ENCODE measurements at regions not wholly inside any gene's neighbourhood (a gene's known extent, or its start where the extent isn't known, plus 50 kb on each side); places are given as distances from the start of the nearest gene placed in this dataset.

- ATAC-seq (replicated peaks; ENCODE audit: extremely low read depth, poor library complexity, severe bottlenecking): no peak
- no peaks in the 10 kb centered on the region for H3K27me3 Mint-ChIP-seq
These were observed 126.8 kb upstream of the CPSF6 start for GRCh38 chr12:69112616-69113015.

GRCh38 chr12:69115099-69115498, 124.3 kb upstream of the CPSF6 start:
- no peak for DNase-seq (ENCODE audit: low spot score in 2 of 2)

More at GRCh38 chr12:69112616-69113015, 126.8 kb upstream of the CPSF6 start:
- Mint-ChIP-seq H3K4me3 (no peak overlapping the region), H3K9me3 (no peaks in the 10 kb centered on the region), H3K27ac (ENCODE audit: low read depth) (no peak overlapping the region), H3K36me3 (ENCODE audit: insufficient read depth) (no peaks in the 10 kb centered on the region), H3K4me1 (no peaks in the 10 kb centered on the region)
- DNase-seq (ENCODE audit: low spot score in 2 of 2): no peak

GRCh38 chr12:69115951-69116350, 123.4 kb upstream of the CPSF6 start:
- Mint-ChIP-seq H3K27ac (ENCODE audit: low read depth) (no peak overlapping the region), H3K4me1 (no peaks in the 10 kb centered on the region), H3K27me3 (no peaks in the 10 kb centered on the region), H3K36me3 (ENCODE audit: insufficient read depth) (no peaks in the 10 kb centered on the region), H3K9me3 (no peaks in the 10 kb centered on the region), H3K4me3 (no peak overlapping the region)
- ATAC-seq (replicated peaks; ENCODE audit: extremely low read depth, poor library complexity, severe bottlenecking) (no peak), DNase-seq (ENCODE audit: low spot score in 2 of 2) (no peak)

More at GRCh38 chr12:69115099-69115498, 124.3 kb upstream of the CPSF6 start:
- Mint-ChIP-seq H3K9me3 (no peaks in the 10 kb centered on the region), H3K36me3 (ENCODE audit: insufficient read depth) (no peaks in the 10 kb centered on the region), H3K4me3 (no peak overlapping the region), H3K4me1 (no peaks in the 10 kb centered on the region), H3K27me3 (no peaks in the 10 kb centered on the region), H3K27ac (ENCODE audit: low read depth) (no peak overlapping the region)
- ATAC-seq (replicated peaks; ENCODE audit: extremely low read depth, poor library complexity, severe bottlenecking): no peak

GRCh38 chr12:69117566-69118266, 121.7 kb upstream of the CPSF6 start:
- Mint-ChIP-seq H3K27me3 (peaks cover 5% of the 10 kb centered on the region), H3K36me3 (ENCODE audit: insufficient read depth) (no peaks in the 10 kb centered on the region), H3K27ac (ENCODE audit: low read depth) (no peak overlapping the region), H3K9me3 (no peaks in the 10 kb centered on the region), H3K4me1 (no peaks in the 10 kb centered on the region), H3K4me3 (no peak overlapping the region)
- DNase-seq (ENCODE audit: low spot score in 2 of 2) (no peak), ATAC-seq (replicated peaks; ENCODE audit: extremely low read depth, poor library complexity, severe bottlenecking) (no peak)

- peaks cover 13% of the 10 kb centered on the region for H3K27me3 Mint-ChIP-seq
These were observed 120.9 kb upstream of the CPSF6 start for GRCh38 chr12:69118516-69118915.

GRCh38 chr12:69119770-69120169, 119.6 kb upstream of the CPSF6 start:
- Mint-ChIP-seq H3K4me3 (no peak overlapping the region), H3K36me3 (ENCODE audit: insufficient read depth) (no peaks in the 10 kb centered on the region), H3K4me1 (no peaks in the 10 kb centered on the region), H3K9me3 (no peaks in the 10 kb centered on the region), H3K27ac (ENCODE audit: low read depth) (no peak overlapping the region), H3K27me3 (peaks cover 14% of the 10 kb centered on the region)
- DNase-seq (ENCODE audit: low spot score in 2 of 2) (no peak), ATAC-seq (replicated peaks; ENCODE audit: extremely low read depth, poor library complexity, severe bottlenecking) (no peak)

More at GRCh38 chr12:69118516-69118915, 120.9 kb upstream of the CPSF6 start:
- Mint-ChIP-seq H3K9me3 (no peaks in the 10 kb centered on the region), H3K36me3 (ENCODE audit: insufficient read depth) (no peaks in the 10 kb centered on the region), H3K4me3 (no peak overlapping the region), H3K4me1 (no peaks in the 10 kb centered on the region), H3K27ac (ENCODE audit: low read depth) (no peak overlapping the region)
- ATAC-seq (replicated peaks; ENCODE audit: extremely low read depth, poor library complexity, severe bottlenecking) (no peak), DNase-seq (ENCODE audit: low spot score in 2 of 2) (no peak)

GRCh38 chr12:69120354-69120753, 119.0 kb upstream of the CPSF6 start:
- ATAC-seq (replicated peaks; ENCODE audit: extremely low read depth, poor library complexity, severe bottlenecking): no peak
- H3K9me3 Mint-ChIP-seq: no peaks in the 10 kb centered on the region
- no peak overlapping the region for H3K4me3 Mint-ChIP-seq
- no peak for DNase-seq (ENCODE audit: low spot score in 2 of 2)
- peaks cover 19% of the 10 kb centered on the region for H3K27me3 Mint-ChIP-seq
- H3K27ac Mint-ChIP-seq (ENCODE audit: low read depth): no peak overlapping the region
- no peaks in the 10 kb centered on the region for H3K36me3 Mint-ChIP-seq (ENCODE audit: insufficient read depth)
- H3K4me1 Mint-ChIP-seq: no peaks in the 10 kb centered on the region

- Mint-ChIP-seq H3K9me3 (no peaks in the 10 kb centered on the region), H3K36me3 (ENCODE audit: insufficient read depth) (no peaks in the 10 kb centered on the region), H3K4me3 (no peak overlapping the region), H3K4me1 (no peaks in the 10 kb centered on the region), H3K27me3 (peaks cover 23% of the 10 kb centered on the region), H3K27ac (ENCODE audit: low read depth) (no peak overlapping the region)
- ATAC-seq (replicated peaks; ENCODE audit: extremely low read depth, poor library complexity, severe bottlenecking) (no peak), DNase-seq (ENCODE audit: low spot score in 2 of 2) (no peak)
These were observed 116.1 kb upstream of the CPSF6 start for GRCh38 chr12:69123311-69123710.

- no peaks in the 10 kb centered on the region for H3K9me3 Mint-ChIP-seq
- ATAC-seq (replicated peaks; ENCODE audit: extremely low read depth, poor library complexity, severe bottlenecking) (no peak), DNase-seq (ENCODE audit: low spot score in 2 of 2) (no peak)
- H3K36me3 Mint-ChIP-seq (ENCODE audit: insufficient read depth): no peaks in the 10 kb centered on the region
- H3K27ac Mint-ChIP-seq (ENCODE audit: low read depth): no peak overlapping the region
- H3K27me3 Mint-ChIP-seq: peaks cover 23% of the 10 kb centered on the region
- H3K4me3 Mint-ChIP-seq: no peak overlapping the region
- H3K4me1 Mint-ChIP-seq: no peaks in the 10 kb centered on the region
These were observed 115.3 kb upstream of the CPSF6 start for GRCh38 chr12:69123919-69124638.

- Mint-ChIP-seq H3K4me1 (no peaks in the 10 kb centered on the region), H3K27ac (ENCODE audit: low read depth) (no peak overlapping the region), H3K4me3 (no peak overlapping the region), H3K9me3 (no peaks in the 10 kb centered on the region), H3K27me3 (peaks cover 17% of the 10 kb centered on the region), H3K36me3 (ENCODE audit: insufficient read depth) (no peaks in the 10 kb centered on the region)
- ATAC-seq (replicated peaks; ENCODE audit: extremely low read depth, poor library complexity, severe bottlenecking): no peak
- DNase-seq (ENCODE audit: low spot score in 2 of 2): no peak
These were observed 110.4 kb upstream of the CPSF6 start for GRCh38 chr12:69129017-69129416.

- no peak for DNase-seq (ENCODE audit: low spot score in 2 of 2)
- no peak overlapping the region for H3K27ac Mint-ChIP-seq (ENCODE audit: low read depth)
- ATAC-seq (replicated peaks; ENCODE audit: extremely low read depth, poor library complexity, severe bottlenecking): no peak
- H3K9me3 Mint-ChIP-seq: no peaks in the 10 kb centered on the region
- no peaks in the 10 kb centered on the region for H3K36me3 Mint-ChIP-seq (ENCODE audit: insufficient read depth)
- H3K4me1 Mint-ChIP-seq: no peaks in the 10 kb centered on the region
- peaks cover 17% of the 10 kb centered on the region for H3K27me3 Mint-ChIP-seq
- no peak overlapping the region for H3K4me3 Mint-ChIP-seq
These were observed 109.8 kb upstream of the CPSF6 start for GRCh38 chr12:69129564-69129963.

- H3K27ac Mint-ChIP-seq (ENCODE audit: low read depth): no peak overlapping the region
- no peaks in the 10 kb centered on the region for H3K4me1 Mint-ChIP-seq
These were observed 109.3 kb upstream of the CPSF6 start for GRCh38 chr12:69130064-69130463.

GRCh38 chr12:69131077-69131476, 108.3 kb upstream of the CPSF6 start:
- H3K27me3 Mint-ChIP-seq: peaks cover 8% of the 10 kb centered on the region
- H3K4me1 Mint-ChIP-seq: no peaks in the 10 kb centered on the region
- no peaks in the 10 kb centered on the region for H3K36me3 Mint-ChIP-seq (ENCODE audit: insufficient read depth)
- no peak overlapping the region for H3K27ac Mint-ChIP-seq (ENCODE audit: low read depth)
- no peak overlapping the region for H3K4me3 Mint-ChIP-seq
- DNase-seq (ENCODE audit: low spot score in 2 of 2) (no peak), ATAC-seq (replicated peaks; ENCODE audit: extremely low read depth, poor library complexity, severe bottlenecking) (no peak)
- H3K9me3 Mint-ChIP-seq: no peaks in the 10 kb centered on the region

More at GRCh38 chr12:69130064-69130463, 109.3 kb upstream of the CPSF6 start:
- no peaks in the 10 kb centered on the region for H3K36me3 Mint-ChIP-seq (ENCODE audit: insufficient read depth)
- no peak overlapping the region for H3K4me3 Mint-ChIP-seq
- DNase-seq (ENCODE audit: low spot score in 2 of 2): no peak
- peaks cover 15% of the 10 kb centered on the region for H3K27me3 Mint-ChIP-seq
- H3K9me3 Mint-ChIP-seq: no peaks in the 10 kb centered on the region
- ATAC-seq (replicated peaks; ENCODE audit: extremely low read depth, poor library complexity, severe bottlenecking): no peak
